Breast epithelium (tissue), 4 donors: ENCODE measurements at regions not wholly inside any gene's neighbourhood (a gene's known extent, or its start where the extent isn't known, plus 50 kb on each side); places are given as distances from the start of the nearest gene placed in this dataset.

Experiments used
- DNase-seq, 2 donors: peaks; one replicate each; pipeline ENCODE4 v3.0.0-alpha.2; 2019; ENCODE audit warnings: low spot score in 2 of 2
- H3K27ac ChIP-seq, 2 donors: fragments of 200-600 bp; sonication (generic) in 1 of 2; one replicate each; pipeline ENCODE4 v1.5.1; 2016 to 2019; ENCODE audit warnings: mild to moderate bottlenecking in 1 of 2
- H3K27me3 ChIP-seq, 2 donors: fragments of 200-600 bp; sonication (generic) in 1 of 2; one replicate each; pipeline versions ENCODE4 v1.5.1 to v1.6.0; 2017 to 2019; ENCODE audit warnings: control low read depth in 1 of 2, mild to moderate bottlenecking in 1 of 2
- H3K36me3 ChIP-seq: fragments of 200-600 bp; one replicate; pipeline ENCODE4 v1.5.1; 2019
- H3K4me1 ChIP-seq, 2 donors: fragments of 200-600 bp; sonication (generic); one replicate each; pipeline ENCODE4 v1.5.1; 2016 to 2019; ENCODE audit warnings: control low read depth in 1 of 2
- H3K4me3 ChIP-seq, 3 donors: fragments of 200-600 bp; sonication (generic); 1 replicate in 2 of 3; 2 replicates in 1 of 3; pipeline ENCODE4 v1.5.1; 2016 to 2019; ENCODE audit warnings: mild to moderate bottlenecking in 3 of 3, moderate library complexity in 2 of 3
- H3K9me3 ChIP-seq, 2 donors: fragments of 200-600 bp; sonication (generic) in 1 of 2; one replicate each; pipeline ENCODE4 v1.5.1; 2016 to 2019; ENCODE audit warnings: control low read depth in 1 of 2
- CTCF ChIP-seq, 3 donors: fragments of 450-650 bp; IDR thresholded peaks; one replicate each; pipeline ENCODE4 v1.5.1; 2016 to 2017; ENCODE audit warnings: antibody characterized with exemption in 3 of 3, mild to moderate bottlenecking in 3 of 3, moderate library complexity in 3 of 3
- POLR2A ChIP-seq: fragments of 450-650 bp; IDR thresholded peaks from one replicate; pipeline ENCODE4 v1.6.1; 2016; ENCODE audit warnings: antibody characterized with exemption, mild to moderate bottlenecking, moderate library complexity
- POLR2AphosphoS5 ChIP-seq, 3 donors: sonication (generic); formaldehyde crosslinking; IDR thresholded peaks; one replicate each; pipeline ENCODE4 v1.6.1; 2017; ENCODE audit warnings: antibody characterized with exemption in 3 of 3
- intact Hi-C: fragments of 100-400 bp; cut with DNase I; formaldehyde crosslinking; loops from one replicate; pipeline ENCODE4 v1.15.1; 2023; ENCODE audit warnings: low total_unique reads

GRCh38 chr16:54547052-54547451 is 260.5 kb upstream of the IRX3 start:
- Histone ChIP-seq H3K9me3 (no peaks in the 10 kb centered on the region), H3K27me3 (no peaks in the 10 kb centered on the region), H3K36me3 (no peaks in the 10 kb centered on the region), H3K4me3 (no peak overlapping the region), H3K27ac (no peak overlapping the region), H3K4me1 (no peaks in the 10 kb centered on the region)
- DNase-seq = no peak
- intact Hi-C loops = no loop called here
- no peak for TF ChIP-seq POLR2A
- no peak for TF ChIP-seq CTCF (IDR thresholded peaks at IDR 0.05)
- TF ChIP-seq POLR2AphosphoS5 (IDR thresholded peaks at IDR 0.05) = no peak

GRCh38 chr16:54546521-54546920 is 259.9 kb upstream of the IRX3 start:
- Histone ChIP-seq H3K9me3 (no peaks in the 10 kb centered on the region), H3K27me3 (no peaks in the 10 kb centered on the region), H3K4me3 (no peak overlapping the region), H3K36me3 (no peaks in the 10 kb centered on the region), H3K4me1 (no peaks in the 10 kb centered on the region), H3K27ac (no peak overlapping the region)
- DNase-seq = no peak
- intact Hi-C loops = no loop called here
- no peak for TF ChIP-seq POLR2AphosphoS5 (IDR thresholded peaks at IDR 0.05)
- no peak for TF ChIP-seq POLR2A
- TF ChIP-seq CTCF (IDR thresholded peaks at IDR 0.05) = no peak

GRCh38 chr16:54545854-54546511 is 259.4 kb upstream of the IRX3 start:
- TF ChIP-seq CTCF (IDR thresholded peaks at IDR 0.05) (no peak), POLR2AphosphoS5 (IDR thresholded peaks at IDR 0.05) (no peak), POLR2A (no peak)
- H3K9me3 ChIP-seq = no peaks in the 10 kb centered on the region
- intact Hi-C loops = no loop called here

GRCh38 chr16:54544553-54545180 is 258.1 kb upstream of the IRX3 start:
- TF ChIP-seq POLR2A = no peak
- TF ChIP-seq POLR2AphosphoS5 (IDR thresholded peaks at IDR 0.05) = no peak
- TF ChIP-seq CTCF (IDR thresholded peaks at IDR 0.05) = no peak
- no peak for DNase-seq
- Histone ChIP-seq H3K36me3 (no peaks in the 10 kb centered on the region), H3K27me3 (no peaks in the 10 kb centered on the region), H3K4me3 (no peak overlapping the region), H3K4me1 (no peaks in the 10 kb centered on the region), H3K27ac (no peak overlapping the region), H3K9me3 (no peaks in the 10 kb centered on the region)
- intact Hi-C loops = no loop called here

More at GRCh38 chr16:54545854-54546511, 259.4 kb upstream of the IRX3 start:
- no peak for DNase-seq
- Histone ChIP-seq H3K4me3 (no peak overlapping the region), H3K36me3 (no peaks in the 10 kb centered on the region), H3K27ac (no peak overlapping the region), H3K27me3 (no peaks in the 10 kb centered on the region), H3K4me1 (no peaks in the 10 kb centered on the region)

- Histone ChIP-seq H3K27me3 (no peaks in the 10 kb centered on the region), H3K9me3 (no peaks in the 10 kb centered on the region), H3K27ac (no peak overlapping the region), H3K36me3 (no peaks in the 10 kb centered on the region), H3K4me1 (no peaks in the 10 kb centered on the region), H3K4me3 (no peak overlapping the region)
- TF ChIP-seq CTCF (IDR thresholded peaks at IDR 0.05) (no peak), POLR2AphosphoS5 (IDR thresholded peaks at IDR 0.05) (no peak), POLR2A (no peak)
- no peak for DNase-seq
- intact Hi-C loops = no loop called here
These were observed 256.4 kb upstream of the IRX3 start for GRCh38 chr16:54542805-54543505.
